Breast epithelium (tissue), 4 donors: ENCODE measurements at regions not wholly inside any gene's neighbourhood (a gene's known extent, or its start where the extent isn't known, plus 50 kb on each side); places are given as distances from the start of the nearest gene placed in this dataset.

Experiments
- DNase-seq, 2 donors: peaks; one replicate each; pipeline ENCODE4 v3.0.0-alpha.2; 2019; ENCODE audit warnings: low spot score in 2 of 2
- H3K27ac ChIP-seq, 2 donors: fragments of 200-600 bp; sonication (generic) in 1 of 2; one replicate each; pipeline ENCODE4 v1.5.1; 2016 to 2019; ENCODE audit warnings: mild to moderate bottlenecking in 1 of 2
- H3K27me3 ChIP-seq, 2 donors: fragments of 200-600 bp; sonication (generic) in 1 of 2; one replicate each; pipeline versions ENCODE4 v1.5.1 to v1.6.0; 2017 to 2019; ENCODE audit warnings: control low read depth in 1 of 2, mild to moderate bottlenecking in 1 of 2
- H3K36me3 ChIP-seq: fragments of 200-600 bp; one replicate; pipeline ENCODE4 v1.5.1; 2019
- H3K4me1 ChIP-seq, 2 donors: fragments of 200-600 bp; sonication (generic); one replicate each; pipeline ENCODE4 v1.5.1; 2016 to 2019; ENCODE audit warnings: control low read depth in 1 of 2
- H3K4me3 ChIP-seq, 3 donors: fragments of 200-600 bp; sonication (generic); 1 replicate in 2 of 3; 2 replicates in 1 of 3; pipeline ENCODE4 v1.5.1; 2016 to 2019; ENCODE audit warnings: mild to moderate bottlenecking in 3 of 3, moderate library complexity in 2 of 3
- H3K9me3 ChIP-seq, 2 donors: fragments of 200-600 bp; sonication (generic) in 1 of 2; one replicate each; pipeline ENCODE4 v1.5.1; 2016 to 2019; ENCODE audit warnings: control low read depth in 1 of 2
- POLR2A ChIP-seq: fragments of 450-650 bp; IDR thresholded peaks from one replicate; pipeline ENCODE4 v1.6.1; 2016; ENCODE audit warnings: antibody characterized with exemption, mild to moderate bottlenecking, moderate library complexity
- POLR2AphosphoS5 ChIP-seq, 3 donors: sonication (generic); formaldehyde crosslinking; IDR thresholded peaks; one replicate each; pipeline ENCODE4 v1.6.1; 2017; ENCODE audit warnings: antibody characterized with exemption in 3 of 3
- intact Hi-C: fragments of 100-400 bp; cut with DNase I; formaldehyde crosslinking; loops from one replicate; pipeline ENCODE4 v1.15.1; 2023; ENCODE audit warnings: low total_unique reads
- TF ChIP-seq, protein P1 (sequence below), 3 donors: fragments of 450-650 bp; IDR thresholded peaks; one replicate each; pipeline ENCODE4 v1.5.1; 2016 to 2017; ENCODE audit warnings: antibody characterized with exemption in 3 of 3, mild to moderate bottlenecking in 3 of 3, moderate library complexity in 3 of 3

DNA sequence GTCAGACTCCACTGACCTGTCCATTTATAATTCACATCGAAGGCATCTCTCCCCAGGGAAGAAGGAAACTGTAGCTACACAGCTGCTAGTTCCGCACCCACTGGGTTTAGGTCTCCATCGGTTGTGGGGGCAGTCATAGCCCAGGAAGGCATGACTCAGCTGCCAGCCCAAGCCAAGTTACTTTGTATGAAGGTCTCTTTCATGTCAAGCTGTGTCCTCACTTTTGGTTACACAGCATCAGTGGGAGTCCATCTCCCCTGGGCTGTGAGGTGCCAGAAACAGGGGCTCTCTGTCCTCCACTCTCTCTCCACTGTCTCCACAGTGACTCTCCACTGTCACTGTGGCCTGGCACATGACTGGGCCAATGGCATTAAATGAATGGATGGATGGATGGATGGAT is 585.2 kb downstream of the BRD1 start:
- Histone ChIP-seq H3K9me3 (no peaks in the 10 kb centered on the region), H3K27me3 (peaks cover 0 to 36% of the 10 kb centered on the region in 2 donors), H3K4me1 (no peaks in the 10 kb centered on the region), H3K36me3 (no peaks in the 10 kb centered on the region), H3K27ac (no peak overlapping the region), H3K4me3 (no peak overlapping the region)
- TF ChIP-seq, protein P1, sequence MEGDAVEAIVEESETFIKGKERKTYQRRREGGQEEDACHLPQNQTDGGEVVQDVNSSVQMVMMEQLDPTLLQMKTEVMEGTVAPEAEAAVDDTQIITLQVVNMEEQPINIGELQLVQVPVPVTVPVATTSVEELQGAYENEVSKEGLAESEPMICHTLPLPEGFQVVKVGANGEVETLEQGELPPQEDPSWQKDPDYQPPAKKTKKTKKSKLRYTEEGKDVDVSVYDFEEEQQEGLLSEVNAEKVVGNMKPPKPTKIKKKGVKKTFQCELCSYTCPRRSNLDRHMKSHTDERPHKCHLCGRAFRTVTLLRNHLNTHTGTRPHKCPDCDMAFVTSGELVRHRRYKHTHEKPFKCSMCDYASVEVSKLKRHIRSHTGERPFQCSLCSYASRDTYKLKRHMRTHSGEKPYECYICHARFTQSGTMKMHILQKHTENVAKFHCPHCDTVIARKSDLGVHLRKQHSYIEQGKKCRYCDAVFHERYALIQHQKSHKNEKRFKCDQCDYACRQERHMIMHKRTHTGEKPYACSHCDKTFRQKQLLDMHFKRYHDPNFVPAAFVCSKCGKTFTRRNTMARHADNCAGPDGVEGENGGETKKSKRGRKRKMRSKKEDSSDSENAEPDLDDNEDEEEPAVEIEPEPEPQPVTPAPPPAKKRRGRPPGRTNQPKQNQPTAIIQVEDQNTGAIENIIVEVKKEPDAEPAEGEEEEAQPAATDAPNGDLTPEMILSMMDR (IDR thresholded peaks at IDR 0.05), result no peak
- TF ChIP-seq POLR2AphosphoS5 (IDR thresholded peaks at IDR 0.05) (no peak), POLR2A (no peak)
- intact Hi-C loops, result no loop called here
- peak in 1 of 2 donors; percentile 24 for DNase-seq

DNA sequence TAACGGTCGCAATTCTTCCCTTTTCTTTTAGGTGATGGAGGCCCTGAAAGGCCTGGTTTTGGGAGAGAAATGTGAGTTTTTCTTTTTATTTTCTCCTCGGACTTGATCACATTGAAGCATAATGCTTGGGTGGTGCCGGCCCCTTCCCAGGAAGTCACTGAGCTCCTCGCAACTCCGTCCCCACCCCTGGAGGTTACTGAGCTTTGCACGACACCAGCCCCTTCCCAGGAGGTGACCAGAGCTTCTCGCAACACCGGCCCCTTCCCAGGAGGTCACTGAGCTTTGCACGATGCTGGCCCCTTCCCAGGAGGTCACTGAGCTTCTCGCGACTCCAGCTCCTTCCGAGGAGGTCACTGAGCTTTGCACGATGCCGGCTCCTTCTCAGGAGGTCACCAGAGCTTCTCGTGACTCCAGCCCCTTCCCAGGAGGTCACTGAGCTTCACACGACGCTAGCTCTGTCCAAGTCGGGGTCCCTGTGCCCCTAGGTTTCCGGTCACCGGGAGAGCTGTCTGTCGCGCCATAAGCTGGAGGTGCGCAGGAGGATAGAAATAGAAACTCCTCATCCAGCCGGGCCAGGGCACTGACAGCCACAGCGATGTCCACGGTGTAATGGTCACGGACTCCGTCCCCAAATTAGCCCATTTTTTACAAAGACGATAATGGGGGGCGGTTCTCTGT is 586.4 kb downstream of the BRD1 start:
- no peaks in the 10 kb centered on the region for H3K9me3 ChIP-seq
- intact Hi-C loops, result no loop called here
- no peak for DNase-seq
- H3K27me3 ChIP-seq, result peaks cover 0 to 42% of the 10 kb centered on the region in 2 donors
- H3K36me3 ChIP-seq, result no peaks in the 10 kb centered on the region
- H3K4me3 ChIP-seq, result no peak overlapping the region
- no peak overlapping the region for H3K27ac ChIP-seq
- no peak for TF ChIP-seq POLR2A
- TF ChIP-seq, protein P1 (IDR thresholded peaks at IDR 0.05), result no peak
- TF ChIP-seq POLR2AphosphoS5 (IDR thresholded peaks at IDR 0.05), result no peak
- no peaks in the 10 kb centered on the region for H3K4me1 ChIP-seq

DNA sequence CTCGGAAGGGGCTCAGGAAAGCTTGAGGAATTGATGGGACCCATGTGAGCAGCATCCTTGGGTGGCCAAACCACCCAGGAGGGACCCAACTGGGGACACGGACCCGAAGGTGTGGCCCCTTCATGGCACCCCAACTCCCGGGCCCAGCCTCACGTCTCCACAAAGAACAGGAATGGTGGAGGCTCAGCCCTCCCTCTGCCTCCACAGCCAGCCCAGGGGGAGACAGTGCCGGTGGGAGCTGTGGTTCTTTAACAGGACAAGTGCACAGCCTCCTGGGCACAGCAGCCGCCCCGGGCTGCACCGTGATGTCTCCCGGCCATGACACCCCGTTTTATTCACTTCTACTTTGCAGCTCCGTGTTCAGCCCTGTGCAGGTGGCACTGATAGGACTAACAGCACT is 587.2 kb downstream of the BRD1 start:
- no peak for DNase-seq
- intact Hi-C loops, result no loop called here
- H3K4me1 ChIP-seq, result no peaks in the 10 kb centered on the region

DNA sequence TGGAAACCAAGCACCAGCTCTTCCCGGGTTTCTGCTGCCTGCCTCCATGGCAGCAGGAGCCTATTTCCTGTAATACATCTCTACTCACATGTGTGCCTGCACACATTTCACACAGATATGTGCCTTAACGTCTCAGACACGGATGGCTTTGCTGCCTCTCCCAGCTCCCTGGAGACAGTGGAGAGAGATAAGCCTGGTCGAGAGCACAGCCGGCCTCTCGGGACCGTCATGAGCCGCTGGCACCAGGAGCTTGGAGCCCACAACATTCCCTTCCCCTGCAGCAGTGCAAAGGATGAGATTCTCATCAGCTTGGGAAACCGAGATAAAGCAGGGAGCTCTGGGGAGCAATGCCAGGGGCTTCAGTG is 587.7 kb downstream of the BRD1 start:
- TF ChIP-seq POLR2AphosphoS5 (IDR thresholded peaks at IDR 0.05) (no peak), POLR2A (no peak)
- TF ChIP-seq, protein P1 (IDR thresholded peaks at IDR 0.05), result no peak
- H3K36me3 ChIP-seq, result no peaks in the 10 kb centered on the region
- H3K9me3 ChIP-seq, result no peaks in the 10 kb centered on the region
- H3K27ac ChIP-seq, result no peak overlapping the region
- no peaks in the 10 kb centered on the region for H3K4me1 ChIP-seq
- no peak for DNase-seq
- intact Hi-C loops, result no loop called here
- H3K27me3 ChIP-seq, result peaks cover 0 to 50% of the 10 kb centered on the region in 2 donors
- no peak overlapping the region for H3K4me3 ChIP-seq

More for the DNA sequence above, 587.2 kb downstream of the BRD1 start:
- no peak overlapping the region for H3K4me3 ChIP-seq
- no peak overlapping the region for H3K27ac ChIP-seq
- TF ChIP-seq, protein P1 (IDR thresholded peaks at IDR 0.05), result no peak
- TF ChIP-seq POLR2AphosphoS5 (IDR thresholded peaks at IDR 0.05) (no peak), POLR2A (no peak)
- H3K36me3 ChIP-seq, result no peaks in the 10 kb centered on the region
- H3K9me3 ChIP-seq, result no peaks in the 10 kb centered on the region
- H3K27me3 ChIP-seq, result peaks cover 0 to 51% of the 10 kb centered on the region in 2 donors

DNA sequence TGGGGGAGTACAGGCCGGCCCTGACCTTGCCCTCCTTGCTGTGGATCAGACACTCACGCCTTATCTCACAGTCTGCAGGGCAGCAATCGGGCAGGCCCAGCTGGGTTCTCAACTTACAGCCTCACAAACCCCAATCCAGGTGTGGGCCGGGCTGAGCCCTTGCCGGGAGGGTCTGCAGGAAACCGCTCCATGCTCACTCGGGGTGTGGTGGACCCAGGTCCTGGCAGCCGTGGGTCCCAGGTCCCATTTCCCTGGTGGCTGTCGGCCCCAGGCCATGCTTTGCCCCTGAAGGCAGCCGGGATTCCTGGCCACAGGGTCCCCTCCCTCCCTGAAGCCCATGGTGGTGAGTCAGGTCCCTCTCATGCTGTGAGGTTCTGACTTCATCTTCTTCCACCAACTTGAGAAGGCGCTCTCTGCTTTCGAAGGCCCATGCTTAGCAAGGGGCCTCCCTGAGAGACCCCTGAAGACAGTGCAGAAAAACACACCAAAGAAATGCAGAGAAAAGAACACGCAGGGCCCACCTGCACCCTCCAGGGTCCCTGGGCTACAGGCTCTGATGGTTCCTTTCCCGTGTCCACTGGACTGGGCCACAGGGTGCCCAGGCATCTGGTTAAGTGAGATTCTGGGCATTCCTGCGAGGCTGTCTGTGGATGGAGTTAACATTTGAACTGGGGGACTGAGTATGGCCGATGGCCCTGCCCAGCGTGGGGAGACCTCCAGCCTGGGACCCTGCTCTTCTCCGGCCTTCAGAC is 588.2 kb downstream of the BRD1 start:
- Histone ChIP-seq H3K27me3 (peaks cover 0 to 51% of the 10 kb centered on the region in 2 donors), H3K4me1 (no peaks in the 10 kb centered on the region), H3K9me3 (no peaks in the 10 kb centered on the region), H3K36me3 (no peaks in the 10 kb centered on the region), H3K27ac (no peak overlapping the region), H3K4me3 (no peak overlapping the region)
- intact Hi-C loops, result no loop called here
- no peak for TF ChIP-seq POLR2A
- TF ChIP-seq POLR2AphosphoS5 (IDR thresholded peaks at IDR 0.05), result no peak
- TF ChIP-seq, protein P1 (IDR thresholded peaks at IDR 0.05), result no peak
- DNase-seq, result no peak
